ENCODE measurements at regions not wholly inside any gene's neighbourhood (a gene's known extent, or its start where the extent isn't known, plus 50 kb on each side); places are given as distances from the start of the nearest gene placed in this dataset.

- Histone ChIP-seq H4K20me1 (ENCODE audit: insufficient read depth, low read length) (no peaks in the 10 kb centered on the region), H2AFZ (ENCODE audit: low read depth, low read length) (no peak overlapping the region), H3K4me3 (ENCODE audit: low read length) (no peak overlapping the region), H3K9ac (ENCODE audit: low read length) (no peak overlapping the region), H3K9me3 (ENCODE audit: insufficient read depth, low read length) (no peaks in the 10 kb centered on the region), H3K27me3 (ENCODE audit: low read depth, low read length) (no peaks in the 10 kb centered on the region), H3K36me3 (replicated peaks; ENCODE audit: low read depth, low read length) (no peaks in the 10 kb centered on the region), H3K27ac (ENCODE audit: low read length) (no peak overlapping the region), H3K4me2 (ENCODE audit: low read length) (no peak overlapping the region), H3K79me2 (ENCODE audit: low read length) (no peaks in the 10 kb centered on the region), H3K4me1 (ENCODE audit: low read length) (no peaks in the 10 kb centered on the region)
- TF ChIP-seq CTCF (IDR thresholded peaks at IDR 0.05; ENCODE audit: low read depth, low read length): no peak
- TF ChIP-seq EZH2phosphoT487 (IDR thresholded peaks at IDR 0.05; ENCODE audit: low read depth): no peak
Measured at GRCh38 chr5:133846478-133847226, 121.8 kb downstream of the C5orf15 start.

GRCh38 chr5:133845271-133845670 is 123.2 kb downstream of the C5orf15 start:
- Histone ChIP-seq H3K4me2 (ENCODE audit: low read length) (no peak overlapping the region), H3K9me3 (ENCODE audit: insufficient read depth, low read length) (no peaks in the 10 kb centered on the region), H4K20me1 (ENCODE audit: insufficient read depth, low read length) (no peaks in the 10 kb centered on the region), H3K36me3 (replicated peaks; ENCODE audit: low read depth, low read length) (no peaks in the 10 kb centered on the region), H3K79me2 (ENCODE audit: low read length) (no peaks in the 10 kb centered on the region), H3K27ac (ENCODE audit: low read length) (no peak overlapping the region), H2AFZ (ENCODE audit: low read depth, low read length) (no peak overlapping the region), H3K27me3 (ENCODE audit: low read depth, low read length) (no peaks in the 10 kb centered on the region), H3K4me3 (ENCODE audit: low read length) (no peak overlapping the region), H3K4me1 (ENCODE audit: low read length) (no peaks in the 10 kb centered on the region), H3K9ac (ENCODE audit: low read length) (no peak overlapping the region)
- TF ChIP-seq EZH2phosphoT487 (IDR thresholded peaks at IDR 0.05; ENCODE audit: low read depth) (no peak), CTCF (IDR thresholded peaks at IDR 0.05; ENCODE audit: low read depth, low read length) (no peak)

GRCh38 chr5:133844836-133845235 is 123.6 kb downstream of the C5orf15 start:
- H3K79me2 ChIP-seq (ENCODE audit: low read length): no peaks in the 10 kb centered on the region
- no peaks in the 10 kb centered on the region for H4K20me1 ChIP-seq (ENCODE audit: insufficient read depth, low read length)
- H3K36me3 ChIP-seq (replicated peaks; ENCODE audit: low read depth, low read length): no peaks in the 10 kb centered on the region
- no peaks in the 10 kb centered on the region; the same call in 1 of the 2 replicates for H3K27me3 ChIP-seq (ENCODE audit: low read depth, low read length)
- H3K4me1 ChIP-seq (ENCODE audit: low read length): no peaks in the 10 kb centered on the region
- H3K27ac ChIP-seq (ENCODE audit: low read length): no peak overlapping the region
- no peak overlapping the region for H3K4me2 ChIP-seq (ENCODE audit: low read length)
- H2AFZ ChIP-seq (ENCODE audit: low read depth, low read length): no peak overlapping the region
- TF ChIP-seq EZH2phosphoT487 (IDR thresholded peaks at IDR 0.05; ENCODE audit: low read depth): no peak
- no peak for TF ChIP-seq CTCF (IDR thresholded peaks at IDR 0.05; ENCODE audit: low read depth, low read length)
- H3K9me3 ChIP-seq (ENCODE audit: insufficient read depth, low read length): no peaks in the 10 kb centered on the region
- H3K4me3 ChIP-seq (ENCODE audit: low read length): no peak overlapping the region
- H3K9ac ChIP-seq (ENCODE audit: low read length): no peak overlapping the region

GRCh38 chr5:133843911-133844310 is 124.5 kb downstream of the C5orf15 start:
- TF ChIP-seq EZH2phosphoT487 (IDR thresholded peaks at IDR 0.05; ENCODE audit: low read depth) (no peak), CTCF (IDR thresholded peaks at IDR 0.05; ENCODE audit: low read depth, low read length) (no peak)
- no peaks in the 10 kb centered on the region; the same call in 1 of the 2 replicates for H3K27me3 ChIP-seq (ENCODE audit: low read depth, low read length)

More at GRCh38 chr5:133843911-133844310, 124.5 kb downstream of the C5orf15 start:
- Histone ChIP-seq H3K36me3 (replicated peaks; ENCODE audit: low read depth, low read length) (no peaks in the 10 kb centered on the region), H3K4me2 (ENCODE audit: low read length) (no peak overlapping the region), H3K4me3 (ENCODE audit: low read length) (no peak overlapping the region), H3K27ac (ENCODE audit: low read length) (no peak overlapping the region), H2AFZ (ENCODE audit: low read depth, low read length) (no peak overlapping the region), H3K79me2 (ENCODE audit: low read length) (no peaks in the 10 kb centered on the region), H4K20me1 (ENCODE audit: insufficient read depth, low read length) (no peaks in the 10 kb centered on the region), H3K9ac (ENCODE audit: low read length) (no peak overlapping the region), H3K9me3 (ENCODE audit: insufficient read depth, low read length) (no peaks in the 10 kb centered on the region), H3K4me1 (ENCODE audit: low read length) (no peaks in the 10 kb centered on the region)

Data from OCI-LY3 (cell line).